HG02938 (cell line): ENCODE measurements at regions not wholly inside any gene's neighbourhood (a gene's known extent, or its start where the extent isn't known, plus 50 kb on each side); places are given as distances from the start of the nearest gene placed in this dataset.

ENCODE experiments used
- ATAC-seq: cut with Tn5 transposase; IDR thresholded peaks from one replicate; pipeline ENCODE4 v1.9.1; 2021; ENCODE audit warnings: mild to moderate bottlenecking, moderate library complexity; ENCODE audit not compliant: unreplicated experiment

DNA sequence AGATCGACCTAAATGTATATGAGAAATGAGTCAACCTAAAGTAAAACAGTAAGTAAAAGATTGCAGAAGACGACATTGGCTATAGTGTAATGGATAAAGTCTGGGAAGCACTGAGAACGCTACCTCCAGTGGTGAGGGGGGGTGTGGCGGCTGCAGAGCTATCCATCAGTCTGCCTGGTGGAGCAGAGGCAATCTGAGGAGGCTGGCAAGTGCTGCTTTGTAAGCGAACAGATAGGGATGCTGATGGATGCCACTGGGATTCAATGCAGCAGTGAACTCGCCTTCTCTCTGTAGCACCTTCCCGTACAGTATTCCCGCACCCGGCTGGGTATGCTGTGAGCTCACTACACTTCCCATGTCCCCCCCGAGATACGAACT lies 261.5 kb downstream of the NSG2 start:
- ATAC-seq, result no peak

DNA sequence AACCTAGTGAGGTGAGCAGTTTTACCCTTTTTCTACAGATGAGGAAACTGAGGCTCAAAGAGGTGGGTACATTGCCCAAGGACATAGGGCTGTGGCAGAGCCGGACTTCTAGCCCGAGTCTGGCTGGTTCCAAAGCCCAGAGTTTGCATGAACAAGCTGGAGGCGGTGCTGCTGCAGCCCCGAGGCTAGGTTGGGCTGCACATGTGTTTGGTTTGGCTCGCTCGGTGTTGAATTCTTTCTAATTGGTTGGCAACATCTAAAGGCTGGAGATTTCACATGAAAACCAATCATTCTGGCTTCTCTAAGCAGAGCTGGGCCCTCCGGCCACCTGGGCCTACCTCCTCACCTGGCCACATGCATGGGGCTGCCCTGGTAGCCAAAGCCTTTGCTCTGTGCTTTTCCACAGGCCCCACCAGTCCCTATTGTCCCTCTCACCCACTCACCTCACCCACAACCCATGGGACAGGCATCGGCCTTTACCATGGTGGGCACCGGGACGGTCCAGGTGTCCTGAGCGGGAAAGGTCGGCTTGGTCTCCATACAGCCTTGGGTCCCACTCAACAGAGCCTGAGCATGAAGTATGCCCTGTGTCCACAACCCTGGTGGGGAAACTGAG lies 262.3 kb downstream of the NSG2 start:
- no peak for ATAC-seq

DNA sequence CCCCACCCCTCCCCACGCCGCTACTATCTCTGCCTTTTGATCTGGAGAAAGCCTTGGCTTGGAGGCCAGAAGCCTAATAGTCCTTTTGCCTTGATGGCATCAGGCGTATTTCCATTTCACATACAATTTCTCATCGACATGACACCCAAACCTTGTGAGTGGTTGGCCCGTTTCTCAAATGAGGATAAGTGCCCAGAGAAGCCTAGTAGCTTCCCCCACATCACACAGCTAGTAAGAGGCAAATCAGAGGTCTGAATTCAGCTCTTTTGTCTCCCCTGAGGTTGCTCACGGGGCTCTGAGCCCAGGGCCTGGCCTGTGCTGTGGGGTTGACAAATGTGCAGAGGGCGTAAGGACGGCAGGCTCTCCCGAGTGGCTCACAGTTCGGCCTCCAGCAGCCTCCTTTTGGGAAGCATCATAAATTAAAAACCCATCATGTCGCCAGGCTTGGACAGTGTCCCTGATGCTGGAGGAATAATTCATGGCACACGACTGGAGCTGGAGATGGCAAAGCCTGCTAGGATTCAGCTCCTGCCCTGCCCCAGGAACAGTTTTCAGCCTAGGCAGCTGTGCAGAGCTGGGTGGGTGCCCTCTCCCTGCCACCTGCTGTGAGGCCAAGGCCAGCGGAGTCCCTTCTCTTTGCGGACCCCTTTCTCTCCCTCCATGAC lies 263.8 kb downstream of the NSG2 start:
- no peak for ATAC-seq

DNA sequence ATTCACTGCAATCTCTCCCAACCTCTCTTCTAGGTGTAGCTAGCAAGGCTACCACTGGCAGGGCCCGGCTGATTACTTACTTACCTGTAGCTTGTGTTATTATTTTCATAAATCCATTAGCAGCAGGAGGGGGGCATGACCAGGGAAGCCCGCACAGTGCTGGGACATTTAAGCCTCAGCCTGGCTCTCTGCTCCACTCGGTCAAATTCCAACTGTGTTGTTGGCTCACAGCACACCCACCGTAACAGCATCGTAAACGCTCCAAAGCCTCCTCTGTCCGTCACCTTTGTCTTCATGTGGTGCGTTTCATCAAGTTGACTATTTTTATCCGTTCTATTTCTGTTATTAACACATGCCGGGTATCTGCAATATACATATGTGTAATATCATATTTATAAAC lies 264.7 kb downstream of the NSG2 start:
- ATAC-seq, result no peak

DNA sequence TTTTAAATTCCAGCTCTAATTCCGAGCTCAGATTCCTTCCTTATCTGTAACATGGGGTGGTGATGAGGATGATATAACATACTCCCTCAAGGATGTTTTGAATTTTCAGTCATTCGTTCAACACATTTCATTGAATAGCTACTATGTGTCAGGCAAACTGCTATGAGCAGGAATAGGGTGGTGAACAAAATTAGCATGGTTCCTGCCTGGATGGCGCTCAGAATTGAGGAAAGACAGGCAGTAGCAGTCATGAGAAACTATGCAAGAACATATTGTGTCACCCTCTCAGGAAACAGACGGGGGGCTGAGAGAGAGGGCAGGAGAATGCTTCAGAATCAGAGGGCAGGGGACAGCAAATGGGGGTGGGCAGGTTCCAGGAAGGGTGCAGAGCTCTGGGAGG lies 265.2 kb downstream of the NSG2 start:
- no peak for ATAC-seq

DNA sequence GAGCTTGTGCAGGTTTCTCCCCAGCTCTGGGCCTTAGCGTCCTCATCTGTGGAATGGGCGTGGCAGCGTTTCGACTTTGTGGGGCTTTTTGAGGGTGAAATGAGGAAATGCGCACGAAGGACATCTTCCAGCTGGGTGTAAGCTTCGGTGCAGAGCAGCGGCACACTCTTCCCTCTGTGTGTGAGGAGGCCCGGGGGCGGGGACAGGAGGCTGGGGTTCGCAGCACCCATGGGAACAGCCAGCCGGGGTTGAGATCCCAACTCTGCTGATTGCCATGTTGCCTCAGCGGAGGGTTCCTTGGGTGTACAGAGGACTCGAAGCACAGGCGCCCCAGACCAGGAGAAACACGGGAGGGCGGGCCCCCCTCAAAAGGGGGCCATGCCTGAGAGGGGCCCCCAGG lies 265.6 kb downstream of the NSG2 start:
- no peak for ATAC-seq

DNA sequence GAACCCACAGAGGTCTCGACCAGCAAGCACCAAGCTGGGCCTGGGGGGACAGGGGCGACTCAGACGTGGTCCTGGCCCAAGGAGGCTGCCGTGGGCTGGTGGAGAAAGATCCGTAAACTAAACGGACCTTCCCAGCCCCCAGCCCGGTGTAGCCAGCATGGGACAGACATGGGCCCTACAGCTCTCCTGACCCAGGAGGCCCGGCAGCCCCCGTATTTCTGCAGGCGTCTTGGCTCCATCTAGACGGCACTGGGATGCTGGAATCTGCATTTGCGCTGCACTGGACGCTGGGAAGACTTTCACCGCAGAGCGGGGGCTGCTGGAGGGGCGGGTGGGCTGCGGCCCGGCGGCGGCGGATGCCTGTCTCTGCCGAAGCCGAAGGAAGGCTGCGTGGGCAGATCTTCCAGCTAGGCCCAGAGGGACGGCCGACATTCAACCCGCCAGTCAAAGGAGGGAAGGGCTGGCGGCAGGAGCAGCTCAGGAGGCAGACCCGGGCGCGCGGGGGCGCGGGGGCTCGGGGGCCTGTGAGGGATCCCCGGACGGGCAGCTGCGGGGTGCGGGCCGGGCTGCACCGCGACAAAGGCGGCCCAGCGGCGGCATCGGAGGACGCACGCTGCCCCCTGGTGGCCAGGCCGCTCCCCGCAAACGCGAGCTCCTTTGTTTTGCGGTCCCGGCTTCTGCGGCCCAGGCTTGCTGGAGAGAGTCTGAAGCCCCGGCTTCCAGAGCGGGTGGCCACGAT lies 266.2 kb downstream of the NSG2 start:
- ATAC-seq, result peak; percentile 53

DNA sequence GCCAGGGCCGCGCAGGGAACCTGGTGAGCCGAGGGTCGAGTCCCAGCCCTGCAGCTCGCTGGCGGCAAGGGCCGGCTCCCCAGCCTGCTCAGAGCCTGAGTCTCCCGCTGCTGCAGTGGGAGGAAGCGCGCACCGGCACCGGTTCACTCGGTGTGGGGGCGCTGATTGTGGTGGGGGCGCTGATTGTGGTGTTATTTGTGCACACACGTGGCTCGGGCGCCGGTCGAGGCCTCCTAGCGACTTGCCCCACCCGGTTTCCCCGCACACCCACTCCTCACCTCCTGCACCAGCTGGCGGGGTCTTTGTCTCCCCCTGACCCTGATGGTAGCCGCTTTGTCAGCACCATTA lies 266.7 kb downstream of the NSG2 start:
- ATAC-seq, result peak; percentile 21

DNA sequence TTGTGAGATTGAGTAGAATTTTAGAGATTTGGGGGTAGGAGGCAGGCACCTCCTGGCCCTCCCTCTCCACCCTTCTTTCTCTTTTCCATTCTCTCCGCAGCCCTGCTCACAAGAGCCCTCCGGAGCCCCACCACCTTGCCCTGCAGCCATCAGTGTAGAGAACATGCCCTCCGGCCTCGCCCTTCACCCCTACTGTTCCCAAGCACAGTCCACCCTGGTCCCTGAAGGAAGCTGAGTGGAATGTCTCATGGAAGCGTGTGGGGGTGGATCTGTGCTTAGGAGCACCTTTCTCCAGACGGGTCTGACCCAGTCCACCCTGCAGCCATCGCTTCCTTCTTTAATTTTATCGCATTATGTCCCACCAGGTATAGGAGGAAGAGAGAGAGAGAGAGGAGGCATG lies 267.1 kb downstream of the NSG2 start:
- ATAC-seq, result no peak

DNA sequence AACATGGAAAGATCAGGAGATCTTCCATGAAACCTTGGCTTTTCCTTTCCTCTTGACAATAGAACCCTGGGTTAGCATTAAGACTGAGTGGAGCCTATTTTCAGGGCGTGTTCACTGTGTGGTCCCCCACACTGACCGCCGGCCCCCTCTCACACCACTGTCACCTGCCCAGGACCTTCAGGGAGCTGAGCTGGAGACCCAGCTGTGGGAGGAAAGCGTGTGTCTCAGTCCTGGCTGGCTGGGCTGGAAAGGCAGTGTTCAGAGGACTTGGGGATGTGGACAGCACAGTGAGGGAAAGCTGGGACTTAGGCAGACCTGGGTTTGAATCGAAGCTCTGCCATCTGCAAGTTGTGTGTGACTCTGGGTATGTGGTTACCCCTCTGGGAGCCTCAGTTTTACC lies 268.1 kb downstream of the NSG2 start:
- ATAC-seq, result no peak

DNA sequence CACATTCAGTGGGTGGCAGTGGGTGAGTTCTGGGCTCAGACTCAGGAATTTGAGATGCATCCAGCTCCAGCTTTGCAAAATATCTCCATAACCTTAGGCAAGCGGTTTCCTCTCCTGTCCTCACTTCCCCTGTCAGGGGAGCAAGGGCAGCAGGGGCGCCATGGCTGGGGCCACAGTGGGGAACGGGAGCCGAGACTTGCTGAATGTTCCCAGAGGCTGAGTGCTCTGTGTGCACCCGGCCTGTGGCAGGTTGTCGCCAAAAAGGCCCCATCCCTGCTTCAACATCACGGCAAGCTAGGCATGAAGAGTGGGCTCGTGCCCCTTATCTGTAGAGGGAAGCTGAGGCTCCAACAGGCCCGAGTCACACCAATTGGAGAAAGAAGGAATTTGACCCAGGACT lies 268.8 kb downstream of the NSG2 start:
- ATAC-seq, result no peak

DNA sequence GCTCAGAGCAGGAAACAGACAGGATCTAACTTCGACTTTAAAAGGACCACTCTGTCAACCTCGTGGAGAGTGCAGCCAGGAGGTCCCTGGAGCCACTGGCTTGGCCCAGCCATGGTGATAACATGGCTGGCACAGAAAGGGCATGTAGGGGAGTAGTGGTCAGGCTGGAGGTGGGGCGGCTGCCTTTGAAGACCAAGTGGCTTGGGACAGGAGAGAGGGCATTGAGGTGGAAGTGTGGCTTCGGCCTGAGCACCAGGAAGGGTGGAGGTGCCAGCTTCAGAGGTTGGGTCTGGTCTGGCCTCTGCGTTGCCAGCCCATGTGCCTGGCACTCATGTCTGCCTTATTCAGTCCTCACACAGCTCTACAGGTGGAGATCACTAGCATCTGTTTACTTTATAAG lies 270.0 kb downstream of the NSG2 start:
- ATAC-seq, result no peak

DNA sequence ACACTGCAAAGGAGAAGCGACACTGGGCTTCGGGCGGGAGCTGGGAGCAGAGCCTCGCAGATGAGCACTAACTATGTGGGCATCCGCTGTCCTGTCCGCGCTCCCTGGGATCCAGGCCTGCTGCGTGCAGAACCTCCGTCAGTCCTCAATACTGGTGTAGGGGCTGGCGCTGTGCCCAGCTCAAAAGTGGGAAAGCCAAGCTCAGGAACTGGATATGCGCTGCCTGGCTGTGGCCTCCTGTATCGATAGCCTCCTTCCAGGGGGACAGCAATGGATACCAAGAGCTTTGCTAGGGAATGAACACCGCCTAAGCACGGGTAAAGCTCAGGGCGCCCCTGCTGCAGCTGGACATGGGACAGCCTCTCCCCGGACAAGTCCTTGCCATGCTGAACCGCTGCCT lies 270.4 kb downstream of the NSG2 start:
- no peak for ATAC-seq

DNA sequence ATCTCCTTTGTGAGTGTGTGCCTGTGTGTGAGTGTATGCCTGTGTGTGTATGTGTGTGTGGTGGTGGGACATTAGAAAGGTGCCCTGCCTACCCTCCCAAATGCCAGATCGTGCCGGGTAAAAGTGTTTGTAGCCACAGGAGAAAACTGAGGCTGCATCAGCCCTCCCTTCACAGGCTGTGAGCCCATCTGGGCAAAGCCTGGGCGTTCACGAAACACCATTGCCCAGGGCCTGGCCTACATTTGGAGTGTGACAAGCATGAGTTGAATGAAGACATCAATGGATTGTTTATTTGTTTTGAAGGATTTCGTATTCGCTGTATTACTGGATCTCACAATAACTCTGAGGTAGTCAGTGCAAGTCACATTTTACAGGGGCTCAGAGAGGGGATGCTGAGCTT lies 270.8 kb downstream of the NSG2 start:
- ATAC-seq, result no peak

DNA sequence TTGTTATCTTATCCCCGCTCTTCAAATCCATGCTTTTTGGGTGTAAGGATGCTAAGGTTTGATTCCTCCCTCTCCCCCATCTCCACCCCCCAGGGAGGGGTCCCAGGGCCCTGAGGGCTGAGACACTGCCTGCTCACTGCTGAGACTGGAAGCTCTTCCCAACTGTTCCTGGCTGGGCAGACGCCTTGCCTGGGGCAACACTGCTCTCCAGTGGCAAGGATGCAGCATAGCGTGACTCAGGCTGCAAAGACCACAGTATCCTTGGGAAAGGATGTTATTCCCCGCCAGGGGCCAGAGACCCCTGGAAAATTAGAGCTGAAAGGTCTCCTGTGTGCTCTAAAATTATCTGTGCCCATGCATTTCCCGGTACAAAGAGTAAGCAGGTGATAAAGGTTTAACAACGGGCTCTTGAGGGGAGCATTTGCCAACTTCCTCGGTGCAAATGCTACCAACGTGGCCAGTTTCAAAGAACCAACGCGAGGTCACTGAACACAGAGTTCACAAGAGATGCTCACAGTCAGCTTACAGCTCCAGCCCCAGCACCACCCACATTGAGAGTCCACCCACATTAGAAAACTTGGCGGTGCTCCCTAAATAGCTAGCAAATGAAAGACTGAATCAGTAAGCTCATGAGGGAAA lies 271.9 kb downstream of the NSG2 start:
- no peak for ATAC-seq

DNA sequence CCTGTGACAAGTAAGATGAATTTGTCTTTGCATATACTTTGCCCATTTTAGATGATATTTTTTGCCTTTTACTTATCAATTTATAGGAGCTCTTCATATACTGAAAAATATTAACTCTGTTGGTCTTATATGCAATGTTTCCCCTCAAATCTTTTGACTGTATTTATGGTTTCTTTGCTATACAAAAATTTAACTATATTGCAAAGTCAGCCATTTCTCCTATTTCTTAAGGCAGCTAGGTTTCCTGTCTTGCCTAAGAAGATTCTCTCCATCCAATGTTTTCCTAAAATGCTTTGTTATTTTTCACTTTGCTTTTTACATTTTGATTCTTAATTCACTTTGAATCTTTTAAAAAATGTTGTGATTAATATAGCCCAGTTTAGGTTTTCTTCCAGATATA lies 273.1 kb downstream of the NSG2 start:
- no peak for ATAC-seq

DNA sequence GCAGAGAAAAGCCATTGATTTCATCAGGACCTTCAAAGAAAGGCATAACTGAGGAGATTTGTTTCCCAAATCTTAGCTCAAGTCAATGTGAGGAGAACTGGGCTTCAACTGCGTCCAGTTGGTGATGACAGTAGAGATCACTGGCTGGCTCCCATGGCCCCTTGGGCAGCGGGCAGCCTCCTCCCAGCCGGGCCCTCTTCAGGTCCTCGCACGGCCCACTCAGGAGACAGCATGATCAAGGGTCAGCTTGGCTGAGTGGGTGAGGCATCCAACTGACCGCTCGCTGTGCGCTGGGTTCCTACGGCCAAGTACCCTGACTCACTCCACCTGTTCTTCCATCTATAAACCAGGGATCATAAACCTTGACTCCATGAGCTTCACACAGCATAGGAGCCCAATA lies 274.0 kb downstream of the NSG2 start:
- ATAC-seq, result no peak

DNA sequence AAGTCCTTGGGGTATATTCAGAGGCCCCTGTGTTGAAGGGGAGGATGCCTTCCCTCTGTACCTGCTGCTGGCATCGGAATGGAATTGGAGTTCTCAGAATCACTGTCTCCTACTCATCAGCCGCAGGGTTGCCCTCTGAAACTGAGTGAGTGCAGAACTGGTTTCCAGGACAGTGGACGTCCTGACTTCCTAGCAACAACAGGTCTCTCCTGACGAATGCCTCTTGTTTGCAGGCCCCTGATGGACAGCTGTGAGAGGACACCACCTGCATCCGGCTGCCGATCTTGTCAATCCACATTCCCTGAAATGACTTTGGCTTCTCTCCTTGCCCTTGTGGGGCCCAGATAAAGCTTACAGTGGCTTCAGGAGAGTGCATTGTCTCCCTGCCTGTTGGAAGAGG lies 274.5 kb downstream of the NSG2 start:
- no peak for ATAC-seq

DNA sequence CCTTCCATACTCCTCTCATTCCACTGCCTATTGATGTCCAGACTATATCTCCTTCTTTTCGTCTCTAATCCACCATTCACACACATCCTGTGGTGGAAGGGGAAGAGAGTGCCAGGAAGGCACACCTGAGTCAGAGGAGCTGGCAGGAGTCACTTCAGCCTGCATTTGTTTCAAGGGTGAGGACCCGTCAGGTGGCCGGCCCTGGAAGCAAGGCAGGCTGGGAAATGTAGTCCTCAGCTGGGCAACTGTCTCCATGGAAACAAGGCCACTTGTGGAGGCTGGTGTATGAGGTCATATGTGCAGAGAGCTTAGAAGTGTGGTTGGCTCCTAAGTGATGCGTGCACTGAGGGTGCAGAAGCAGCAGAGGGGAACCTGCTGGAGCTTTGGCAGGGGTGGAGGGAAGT lies 278.4 kb downstream of the NSG2 start:
- peak; percentile 66 for ATAC-seq

DNA sequence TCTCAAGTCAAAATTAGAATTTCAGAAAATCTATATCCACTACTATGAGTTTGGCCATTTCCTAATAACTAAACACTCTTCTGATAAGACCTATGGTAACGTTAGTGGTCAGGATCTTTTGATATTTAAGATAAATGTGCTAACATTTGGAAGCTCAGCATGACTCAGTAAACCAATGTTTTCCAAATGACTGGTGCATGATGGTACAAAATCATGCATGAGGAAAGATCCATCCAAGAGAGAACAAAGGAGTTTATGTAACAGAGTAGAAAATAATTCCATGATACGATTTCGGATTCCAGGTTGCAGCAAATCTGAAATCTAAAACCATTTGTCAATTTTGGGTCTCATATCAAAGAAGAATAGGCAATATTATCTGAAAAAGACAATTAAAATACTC lies 279.2 kb downstream of the NSG2 start:
- ATAC-seq, result no peak

DNA sequence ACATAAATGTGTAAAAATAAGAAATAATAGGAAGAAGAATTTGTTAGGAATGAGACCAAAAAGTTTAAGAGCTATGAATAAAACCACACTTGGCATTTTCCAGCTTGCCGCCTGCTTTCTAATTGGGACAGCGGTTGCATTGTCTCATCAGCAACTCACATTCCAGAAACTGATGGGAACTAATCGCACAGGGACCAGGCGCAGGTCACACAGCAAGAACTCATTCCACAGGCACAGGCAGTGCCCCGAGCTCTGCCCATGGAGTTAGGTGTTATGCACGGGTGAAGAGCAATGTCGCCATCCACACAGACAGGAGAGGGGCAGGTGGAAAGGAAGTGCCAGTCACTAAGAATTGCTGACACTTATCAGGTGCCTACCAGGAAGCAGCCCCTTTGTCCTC lies 279.9 kb downstream of the NSG2 start:
- no peak for ATAC-seq

DNA sequence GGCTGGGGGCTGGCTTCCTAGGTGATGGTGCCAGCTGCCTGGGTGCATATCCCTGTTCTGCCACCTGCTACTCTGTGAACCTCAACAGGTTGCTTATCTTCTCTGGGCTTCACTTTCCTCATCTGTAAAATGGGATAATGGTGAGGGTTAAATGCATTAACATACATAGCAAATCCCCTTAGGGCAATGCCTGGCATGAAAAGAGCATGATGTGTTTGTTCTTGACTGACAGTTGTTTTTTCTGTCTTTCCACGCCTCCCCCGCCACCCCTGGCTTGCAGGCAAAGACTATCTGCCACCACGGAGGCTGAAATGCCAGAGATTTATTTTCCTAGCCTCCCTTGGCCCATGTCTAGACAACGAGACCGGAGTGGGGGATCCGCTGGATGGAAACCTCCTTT lies 280.5 kb downstream of the NSG2 start:
- ATAC-seq, result no peak
